ENCODE measurements at regions not wholly inside any gene's neighbourhood (a gene's known extent, or its start where the extent isn't known, plus 50 kb on each side); places are given as distances from the start of the nearest gene placed in this dataset.

DNA sequence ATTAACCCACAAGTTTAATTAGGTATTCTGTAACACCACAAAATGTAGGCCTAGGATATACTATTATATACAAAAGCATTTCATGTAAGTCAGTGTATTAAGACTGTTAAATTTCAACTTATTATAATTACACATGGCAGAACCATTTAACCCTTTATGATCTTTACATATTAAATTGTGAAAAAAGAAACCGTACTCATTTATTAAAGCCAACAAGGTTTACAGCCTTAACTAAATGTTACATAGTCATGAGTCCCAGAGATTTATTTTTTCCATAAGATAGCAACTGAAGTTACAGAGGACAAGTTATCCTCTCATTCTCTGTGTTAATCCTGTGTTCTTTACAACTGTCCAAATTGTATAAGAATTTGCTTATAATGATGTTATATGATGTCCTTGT lies 615.8 kb upstream of the AGTR1 start:
- no peaks in the 10 kb centered on the region for H3K4me1 Mint-ChIP-seq (ENCODE audit: insufficient read depth, unreplicated experiment)
- no peaks in the 10 kb centered on the region for H3K9me3 Mint-ChIP-seq (ENCODE audit: unreplicated experiment)
- TF ChIP-seq, protein P1, sequence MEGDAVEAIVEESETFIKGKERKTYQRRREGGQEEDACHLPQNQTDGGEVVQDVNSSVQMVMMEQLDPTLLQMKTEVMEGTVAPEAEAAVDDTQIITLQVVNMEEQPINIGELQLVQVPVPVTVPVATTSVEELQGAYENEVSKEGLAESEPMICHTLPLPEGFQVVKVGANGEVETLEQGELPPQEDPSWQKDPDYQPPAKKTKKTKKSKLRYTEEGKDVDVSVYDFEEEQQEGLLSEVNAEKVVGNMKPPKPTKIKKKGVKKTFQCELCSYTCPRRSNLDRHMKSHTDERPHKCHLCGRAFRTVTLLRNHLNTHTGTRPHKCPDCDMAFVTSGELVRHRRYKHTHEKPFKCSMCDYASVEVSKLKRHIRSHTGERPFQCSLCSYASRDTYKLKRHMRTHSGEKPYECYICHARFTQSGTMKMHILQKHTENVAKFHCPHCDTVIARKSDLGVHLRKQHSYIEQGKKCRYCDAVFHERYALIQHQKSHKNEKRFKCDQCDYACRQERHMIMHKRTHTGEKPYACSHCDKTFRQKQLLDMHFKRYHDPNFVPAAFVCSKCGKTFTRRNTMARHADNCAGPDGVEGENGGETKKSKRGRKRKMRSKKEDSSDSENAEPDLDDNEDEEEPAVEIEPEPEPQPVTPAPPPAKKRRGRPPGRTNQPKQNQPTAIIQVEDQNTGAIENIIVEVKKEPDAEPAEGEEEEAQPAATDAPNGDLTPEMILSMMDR (IDR thresholded peaks at IDR 0.05; ENCODE audit: unreplicated experiment), result no peak
- peaks cover 50% of the 10 kb centered on the region for H3K27me3 Mint-ChIP-seq (ENCODE audit: insufficient read depth, unreplicated experiment)
- no peak overlapping the region for H3K27ac Mint-ChIP-seq (ENCODE audit: low read depth, unreplicated experiment)
- ChIA-PET CTCF (interaction anchor here (0.6 kb wide), 1 partner anchor 1668 kb away, joined by 3 read pairs; no protein-coding TSS in a partner anchor), POLR2A (no interaction called here)
- intact Hi-C loops (cut with micrococcal nuclease), result no loop called here
- H3K36me3 Mint-ChIP-seq (ENCODE audit: insufficient read depth, unreplicated experiment), result no peaks in the 10 kb centered on the region
- BruUV-seq (replicated peaks), result no TSS peak
- DNase-seq (ENCODE audit: unreplicated experiment), result no peak
- no peak overlapping the region for H3K4me3 Mint-ChIP-seq (ENCODE audit: unreplicated experiment)

DNA sequence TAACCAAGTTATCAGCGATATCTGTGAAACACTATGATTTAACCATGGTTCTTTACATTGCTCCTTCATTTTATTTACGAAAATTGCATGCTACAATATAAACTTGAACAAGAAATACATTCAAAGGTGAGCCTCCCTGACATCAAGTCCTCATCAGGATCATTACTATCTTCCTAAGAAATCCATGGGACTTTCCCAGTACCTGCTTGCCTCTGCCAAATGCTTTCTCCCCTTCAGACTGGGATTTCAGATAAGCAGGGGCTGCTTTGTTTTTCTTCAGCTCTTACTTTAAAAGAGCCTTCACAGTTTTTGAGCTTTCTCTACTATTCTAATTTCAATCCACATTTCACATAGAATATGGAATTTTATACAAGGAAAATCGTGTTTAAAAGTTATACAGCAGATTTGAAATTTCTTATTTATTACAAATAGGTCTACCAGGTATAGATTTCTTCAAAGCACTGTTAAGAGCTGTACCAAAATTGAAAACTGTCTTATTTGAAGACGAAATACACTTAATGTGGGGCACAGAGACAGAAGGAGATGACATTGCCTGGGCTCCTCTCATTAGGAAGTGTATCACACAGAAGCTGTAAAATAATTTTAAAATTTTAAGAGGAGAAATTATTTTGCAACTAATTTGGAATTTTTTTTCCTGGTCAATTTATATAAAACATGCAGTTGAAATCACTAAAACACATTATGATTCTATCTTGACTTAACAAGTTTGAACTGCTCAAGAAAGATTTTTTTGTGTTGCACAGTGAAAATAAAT lies 615.0 kb upstream of the AGTR1 start:
- BruUV-seq (replicated peaks), result no TSS peak
- no peak overlapping the region for H3K27ac Mint-ChIP-seq (ENCODE audit: low read depth, unreplicated experiment)

DNA sequence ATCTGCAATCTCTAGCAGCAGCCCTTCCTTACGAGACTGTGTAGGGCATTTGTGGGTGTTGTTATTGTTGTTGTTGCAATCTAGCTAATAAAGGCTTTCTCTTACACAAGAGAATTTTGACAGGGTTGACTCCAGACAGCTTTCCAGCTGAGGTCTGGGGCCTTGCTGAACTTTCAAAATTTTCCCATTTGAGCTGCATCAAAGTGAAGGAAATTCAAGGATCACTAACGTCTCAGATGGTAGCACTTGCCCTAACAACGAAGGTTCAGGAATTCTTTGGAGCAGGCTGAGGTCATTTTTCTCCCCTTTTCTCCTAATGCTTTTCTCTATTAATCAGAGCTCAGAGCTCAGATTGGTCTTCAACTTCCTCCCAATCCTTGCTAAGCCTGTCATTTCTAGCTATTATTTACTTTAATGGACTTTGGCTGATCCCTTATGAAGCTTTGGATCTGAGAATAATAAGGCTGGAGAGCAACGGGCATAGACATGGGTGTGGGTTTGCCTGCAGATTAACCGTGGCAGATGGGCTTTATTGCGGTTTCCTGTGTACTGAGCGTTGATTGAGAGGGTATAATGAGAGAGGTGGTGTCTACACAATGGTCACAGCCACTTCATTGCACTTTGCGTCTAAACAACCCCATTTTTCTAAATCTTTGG lies 614.0 kb upstream of the AGTR1 start:
- no peaks in the 10 kb centered on the region for H3K9me3 Mint-ChIP-seq (ENCODE audit: unreplicated experiment)
- no peak for DNase-seq (ENCODE audit: unreplicated experiment)
- H3K27ac Mint-ChIP-seq (ENCODE audit: low read depth, unreplicated experiment), result no peak overlapping the region
- BruUV-seq (replicated peaks), result no TSS peak
- ChIA-PET CTCF (no interaction called here), POLR2A (no interaction called here)
- no peak overlapping the region for H3K4me3 Mint-ChIP-seq (ENCODE audit: unreplicated experiment)
- no peaks in the 10 kb centered on the region for H3K4me1 Mint-ChIP-seq (ENCODE audit: insufficient read depth, unreplicated experiment)
- intact Hi-C loops (cut with micrococcal nuclease), result no loop called here
- TF ChIP-seq, protein P1 (IDR thresholded peaks at IDR 0.05; ENCODE audit: unreplicated experiment), result no peak
- peaks cover 66% of the 10 kb centered on the region for H3K27me3 Mint-ChIP-seq (ENCODE audit: insufficient read depth, unreplicated experiment)
- H3K36me3 Mint-ChIP-seq (ENCODE audit: insufficient read depth, unreplicated experiment), result no peaks in the 10 kb centered on the region

More for the DNA sequence above, 615.0 kb upstream of the AGTR1 start:
- Mint-ChIP-seq H3K27me3 (ENCODE audit: insufficient read depth, unreplicated experiment) (peaks cover 58% of the 10 kb centered on the region), H3K9me3 (ENCODE audit: unreplicated experiment) (no peaks in the 10 kb centered on the region), H3K4me3 (ENCODE audit: unreplicated experiment) (no peak overlapping the region), H3K4me1 (ENCODE audit: insufficient read depth, unreplicated experiment) (no peaks in the 10 kb centered on the region), H3K36me3 (ENCODE audit: insufficient read depth, unreplicated experiment) (no peaks in the 10 kb centered on the region)
- CTCF ChIA-PET, result interaction anchor here (0.6 to 0.7 kb wide), 2 partner anchors 8 to 1669 kb away, joined by 3 read pairs; no protein-coding TSS in a partner anchor
- no peak for DNase-seq (ENCODE audit: unreplicated experiment)
- TF ChIP-seq, protein P1 (IDR thresholded peaks at IDR 0.05; ENCODE audit: unreplicated experiment), result no peak
- POLR2A ChIA-PET, result interaction anchor here (0.8 kb wide), 1 partner anchor 1286 kb away, joined by 3 read pairs; no protein-coding TSS in a partner anchor
- intact Hi-C loops (cut with micrococcal nuclease), result no loop called here

DNA sequence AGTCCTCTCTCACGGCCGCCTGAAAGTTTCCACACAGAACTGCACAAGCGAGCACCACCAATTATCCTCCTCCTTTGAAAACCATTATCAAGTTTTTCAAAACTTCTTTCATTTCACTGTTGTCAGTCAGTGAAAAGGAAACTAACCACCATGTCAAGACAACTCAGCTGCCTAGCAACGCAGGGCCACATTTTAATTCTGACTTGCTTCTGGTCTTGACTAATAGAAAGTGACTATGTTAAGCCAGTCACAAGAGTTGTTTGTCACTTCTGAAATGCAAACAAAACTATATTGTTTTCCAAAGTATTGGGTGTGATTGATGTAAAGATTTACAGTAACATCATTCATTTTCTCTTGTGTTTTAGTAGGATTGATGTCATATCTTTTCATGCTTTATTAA lies 612.8 kb upstream of the AGTR1 start:
- H3K9me3 Mint-ChIP-seq (ENCODE audit: unreplicated experiment), result no peaks in the 10 kb centered on the region
- BruUV-seq (replicated peaks), result no TSS peak
- no peak overlapping the region for H3K4me3 Mint-ChIP-seq (ENCODE audit: unreplicated experiment)
- no peak for DNase-seq (ENCODE audit: unreplicated experiment)
- no peaks in the 10 kb centered on the region for H3K36me3 Mint-ChIP-seq (ENCODE audit: insufficient read depth, unreplicated experiment)
- no peak overlapping the region for H3K27ac Mint-ChIP-seq (ENCODE audit: low read depth, unreplicated experiment)
- TF ChIP-seq, protein P1 (IDR thresholded peaks at IDR 0.05; ENCODE audit: unreplicated experiment), result no peak
- H3K27me3 Mint-ChIP-seq (ENCODE audit: insufficient read depth, unreplicated experiment), result peaks cover 71% of the 10 kb centered on the region
- no peaks in the 10 kb centered on the region for H3K4me1 Mint-ChIP-seq (ENCODE audit: insufficient read depth, unreplicated experiment)
- ChIA-PET POLR2A (no interaction called here), CTCF (no interaction called here)
- intact Hi-C loops (cut with micrococcal nuclease), result no loop called here
